ENCODE measurements at regions not wholly inside any gene's neighbourhood (a gene's known extent, or its start where the extent isn't known, plus 50 kb on each side); places are given as distances from the start of the nearest gene placed in this dataset.
"Not testable (repeated sequence)": the region's sequence is repeated elsewhere in the genome, so short reads cannot be mapped to it uniquely, and the experiment has no call there.

GRCh38 chr12:127607146-127607725, 659.7 kb upstream of the TMEM132C start:
- no peak for DNase-seq (ENCODE audit: low read depth in 2 of 2)

GRCh38 chr12:127608359-127608758, 658.6 kb upstream of the TMEM132C start:
- DNase-seq (ENCODE audit: low read depth in 2 of 2): not testable (repeated sequence)

GRCh38 chr12:127613056-127613455, 653.9 kb upstream of the TMEM132C start:
- no peak for DNase-seq (ENCODE audit: low read depth in 2 of 2)

- DNase-seq (ENCODE audit: low read depth in 2 of 2): no peak
Measured at GRCh38 chr12:127619869-127620734, 646.9 kb upstream of the TMEM132C start.

- DNase-seq (ENCODE audit: low read depth in 2 of 2): no peak
Measured at GRCh38 chr12:127620735-127621355, 646.1 kb upstream of the TMEM132C start.

- no peak for DNase-seq (ENCODE audit: low read depth in 2 of 2)
Measured at GRCh38 chr12:127621366-127621765, 645.6 kb upstream of the TMEM132C start.

- DNase-seq (ENCODE audit: low read depth in 2 of 2): no peak
Measured at GRCh38 chr12:127623362-127623761, 643.6 kb upstream of the TMEM132C start.

- DNase-seq (ENCODE audit: low read depth in 2 of 2): no peak
Measured at GRCh38 chr12:127625176-127625771, 641.7 kb upstream of the TMEM132C start.

GRCh38 chr12:127628645-127629044, 638.3 kb upstream of the TMEM132C start:
- DNase-seq (ENCODE audit: low read depth in 2 of 2): no peak

GRCh38 chr12:127629066-127629820, 637.7 kb upstream of the TMEM132C start:
- DNase-seq (ENCODE audit: low read depth in 2 of 2): no peak

GRCh38 chr12:127632461-127632860, 634.5 kb upstream of the TMEM132C start:
- DNase-seq (ENCODE audit: low read depth in 2 of 2): no peak

GRCh38 chr12:127635838-127636237, 631.1 kb upstream of the TMEM132C start:
- DNase-seq (ENCODE audit: low read depth in 2 of 2): no peak

GRCh38 chr12:127636882-127637281, 630.1 kb upstream of the TMEM132C start:
- no peak for DNase-seq (ENCODE audit: low read depth in 2 of 2)

- no peak for DNase-seq (ENCODE audit: low read depth in 2 of 2)
Measured at GRCh38 chr12:127640181-127640886, 626.6 kb upstream of the TMEM132C start.

GRCh38 chr12:127642208-127642607, 624.8 kb upstream of the TMEM132C start:
- no peak for DNase-seq (ENCODE audit: low read depth in 2 of 2)

- DNase-seq (ENCODE audit: low read depth in 2 of 2): no peak
Measured at GRCh38 chr12:127648321-127648720, 618.6 kb upstream of the TMEM132C start.

- no peak for DNase-seq (ENCODE audit: low read depth in 2 of 2)
Measured at GRCh38 chr12:127649961-127650360, 617.0 kb upstream of the TMEM132C start.

- no peak for DNase-seq (ENCODE audit: low read depth in 2 of 2)
Measured at GRCh38 chr12:127650626-127651025, 616.3 kb upstream of the TMEM132C start.

GRCh38 chr12:127652281-127652680, 614.7 kb upstream of the TMEM132C start:
- no peak for DNase-seq (ENCODE audit: low read depth in 2 of 2)

GRCh38 chr12:127654383-127654985, 612.5 kb upstream of the TMEM132C start:
- no peak for DNase-seq (ENCODE audit: low read depth in 2 of 2)

GRCh38 chr12:127655691-127656090, 611.3 kb upstream of the TMEM132C start:
- no peak for DNase-seq (ENCODE audit: low read depth in 2 of 2)

All from activated CD4-positive, alpha-beta T cell treated with anti-CD3 and anti-CD28 coated beads for 24 hours (primary cell).